SK-N-SH treated with all-trans-retinoic acid at 6 μM for 48 hours (cell line): ENCODE measurements at regions not wholly inside any gene's neighbourhood (a gene's known extent, or its start where the extent isn't known, plus 50 kb on each side); places are given as distances from the start of the nearest gene placed in this dataset.

Experiments used
- ATAC-seq: fragments of 200-7000 bp; cut with Tn5 transposase; 3 replicates; pipeline ENCODE4 v1.9.1; 2020; ENCODE audit warnings: mild to moderate bottlenecking, moderate library complexity
- ARNTL ChIP-seq: fragments of 450-650 bp; formaldehyde crosslinking; IDR thresholded peaks from 2 replicates; pipeline ENCODE4 v1.5.0; 2020; ENCODE audit warnings: low read depth, mild to moderate bottlenecking, moderate library complexity, borderline replicate concordance
- BACH2 ChIP-seq: fragments of 250-450 bp; sonication (Bioruptor Pico); IDR thresholded peaks from 2 replicates; pipeline ENCODE4 v1.9.0; 2021; ENCODE audit warnings: mild to moderate bottlenecking, borderline replicate concordance
- CREB5 ChIP-seq: fragments of 250-450 bp; sonication (Bioruptor Pico); IDR thresholded peaks from 2 replicates; pipeline ENCODE4 v1.5.1; 2020; ENCODE audit warnings: low read depth, mild to moderate bottlenecking, moderate library complexity
- CSDC2 ChIP-seq: fragments of 250-450 bp; sonication (Bioruptor Pico); IDR thresholded peaks from 2 replicates; pipeline ENCODE4 v1.5.0; 2020; ENCODE audit warnings: mild to moderate bottlenecking, moderate library complexity
- CSRNP3 ChIP-seq: fragments of 250-450 bp; sonication (Bioruptor Pico); IDR thresholded peaks from 2 replicates; pipeline ENCODE4 v1.5.1; 2021; ENCODE audit warnings: mild to moderate bottlenecking, moderate library complexity
- ESRRG ChIP-seq: fragments of 250-450 bp; sonication (Bioruptor Pico); IDR thresholded peaks from 2 replicates; pipeline ENCODE4 v1.6.1; 2021; ENCODE audit warnings: mild to moderate bottlenecking
- GLIS3 ChIP-seq: fragments of 250-450 bp; sonication (Bioruptor Pico); IDR thresholded peaks from 2 replicates; pipeline ENCODE4 v1.5.0; 2020; ENCODE audit warnings: mild to moderate bottlenecking, moderate library complexity
- ISL1 ChIP-seq: fragments of 250-450 bp; sonication (Bioruptor Pico); IDR thresholded peaks from 2 replicates; pipeline ENCODE4 v2.1.2; 2022; ENCODE audit warnings: mild to moderate bottlenecking, moderate library complexity
- OSR1 ChIP-seq: fragments of 250-450 bp; sonication (Bioruptor Pico); IDR thresholded peaks from 2 replicates; pipeline ENCODE4 v1.8.0; 2022; ENCODE audit warnings: moderate library complexity, mild to moderate bottlenecking, inconsistent platforms
- PATZ1 ChIP-seq: fragments of 250-450 bp; sonication (Bioruptor Pico); IDR thresholded peaks from 2 replicates; pipeline ENCODE4 v1.8.0; 2020; ENCODE audit warnings: mild to moderate bottlenecking, moderate library complexity, borderline replicate concordance
- POU6F1 ChIP-seq: fragments of 250-450 bp; sonication (Bioruptor Pico); IDR thresholded peaks from 2 replicates; pipeline ENCODE4 v1.8.0; 2021; ENCODE audit warnings: low read depth, mild to moderate bottlenecking, moderate library complexity, borderline replicate concordance
- PPARA ChIP-seq: fragments of 250-450 bp; sonication (Bioruptor Pico); IDR thresholded peaks from 2 replicates; pipeline ENCODE4 v1.5.0; 2020; ENCODE audit warnings: mild to moderate bottlenecking, borderline replicate concordance
- RARB ChIP-seq: fragments of 250-450 bp; sonication (Bioruptor Pico); IDR thresholded peaks from 2 replicates; pipeline ENCODE4 v1.8.0; 2021; ENCODE audit warnings: mild to moderate bottlenecking, moderate library complexity
- SNAI2 ChIP-seq: fragments of 250-450 bp; sonication (Bioruptor Pico); IDR thresholded peaks from 2 replicates; pipeline ENCODE4 v1.5.0; 2020; ENCODE audit warnings: mild to moderate bottlenecking, moderate library complexity
- TCF4 ChIP-seq: fragments of 250-450 bp; sonication (Bioruptor Pico); IDR thresholded peaks from 2 replicates; pipeline ENCODE4 v1.8.0; 2021; ENCODE audit warnings: mild to moderate bottlenecking, moderate library complexity, borderline replicate concordance
- TOX ChIP-seq: fragments of 250-450 bp; sonication (Bioruptor Pico); IDR thresholded peaks from 2 replicates; pipeline ENCODE4 v1.8.0; 2021; ENCODE audit warnings: mild to moderate bottlenecking, moderate library complexity, borderline replicate concordance
- TSHZ2 ChIP-seq: fragments of 250-450 bp; sonication (Bioruptor Pico); IDR thresholded peaks from 2 replicates; pipeline ENCODE4 v1.5.0; 2020; ENCODE audit warnings: mild to moderate bottlenecking, moderate library complexity
- ZFP3 ChIP-seq: fragments of 250-450 bp; sonication (Bioruptor Pico); IDR thresholded peaks from 2 replicates; pipeline ENCODE4 v1.5.0; 2020; ENCODE audit warnings: mild to moderate bottlenecking, moderate library complexity
- ZFP30 ChIP-seq: fragments of 450-650 bp; formaldehyde crosslinking; IDR thresholded peaks from 2 replicates; pipeline ENCODE4 v1.5.0; 2022; ENCODE audit warnings: mild to moderate bottlenecking, moderate library complexity
- ZNF565 ChIP-seq: fragments of 450-650 bp; formaldehyde crosslinking; conservative IDR thresholded peaks from 2 replicates; pipeline ENCODE4 v1.5.0; 2020; ENCODE audit warnings: low read depth, mild to moderate bottlenecking, moderate library complexity
- ZNF70 ChIP-seq: fragments of 450-650 bp; formaldehyde crosslinking; IDR thresholded peaks from 2 replicates; pipeline ENCODE4 v1.5.0; 2020; ENCODE audit warnings: mild to moderate bottlenecking, moderate library complexity
- ZNF8 ChIP-seq: fragments of 450-650 bp; formaldehyde crosslinking; IDR thresholded peaks from 2 replicates; pipeline ENCODE4 v1.5.0; 2020; ENCODE audit warnings: mild to moderate bottlenecking, moderate library complexity

GRCh38 chr7:68269405-68269804 is 1272.8 kb downstream of the TYW1 start:
- ATAC-seq, result no peak
- TF ChIP-seq BACH2 (no peak), ZNF70 (CRISPR knock-in tag) (no peak), CSRNP3 (CRISPR knock-in tag) (no peak), CSDC2 (CRISPR knock-in tag) (no peak), ZNF8 (CRISPR knock-in tag) (no peak), PPARA (CRISPR knock-in tag) (no peak), TOX (no peak), CREB5 (CRISPR knock-in tag) (no peak), TCF4 (CRISPR knock-in tag) (no peak), RARB (CRISPR knock-in tag) (no peak), ISL1 (no peak), GLIS3 (CRISPR knock-in tag) (no peak)

- ATAC-seq, result no peak
- TF ChIP-seq CREB5 (CRISPR knock-in tag) (no peak), BACH2 (no peak), ESRRG (CRISPR knock-in tag) (no peak), ISL1 (no peak), TSHZ2 (CRISPR knock-in tag) (no peak), RARB (CRISPR knock-in tag) (no peak), SNAI2 (CRISPR knock-in tag) (no peak), CSDC2 (CRISPR knock-in tag) (no peak), ARNTL (no peak), PPARA (CRISPR knock-in tag) (no peak), TCF4 (CRISPR knock-in tag) (no peak), OSR1 (no peak), TOX (no peak), ZFP3 (CRISPR knock-in tag) (no peak), ZNF565 (no peak), ZNF8 (CRISPR knock-in tag) (no peak), PATZ1 (CRISPR knock-in tag) (no peak)
- TF ChIP-seq, all 23 proteins: peak for 0
These were observed 1275.9 kb downstream of the TYW1 start for GRCh38 chr7:68272507-68272906.

GRCh38 chr7:68276725-68277124 is 1280.1 kb downstream of the TYW1 start:
- ATAC-seq, result no peak
- TF ChIP-seq ISL1 (no peak), RARB (CRISPR knock-in tag) (no peak), ZFP3 (CRISPR knock-in tag) (no peak), PATZ1 (CRISPR knock-in tag) (no peak), ZNF8 (CRISPR knock-in tag) (no peak), BACH2 (no peak), SNAI2 (CRISPR knock-in tag) (no peak), TSHZ2 (CRISPR knock-in tag) (no peak), ARNTL (no peak), POU6F1 (CRISPR knock-in tag) (no peak), ZNF70 (CRISPR knock-in tag) (no peak), ZFP30 (CRISPR knock-in tag) (no peak), OSR1 (no peak), GLIS3 (CRISPR knock-in tag) (no peak)
